Testis (tissue), 2 donors: ENCODE measurements at regions not wholly inside any gene's neighbourhood (a gene's known extent, or its start where the extent isn't known, plus 50 kb on each side); places are given as distances from the start of the nearest gene placed in this dataset.

Source experiments
- CTCF ChIP-seq, 3 experiments: fragments of 450-650 bp in 2 of 3; fragments of 200-600 bp in 1 of 3; sonication (generic) in 1 of 3; IDR thresholded peaks; one replicate each; pipeline ENCODE4 v1.5.1; 2016 to 2019; ENCODE audit warnings: antibody characterized with exemption in 3 of 3, mild to moderate bottlenecking in 2 of 3, moderate library complexity in 1 of 3
- POLR2A ChIP-seq: fragments of 450-650 bp; IDR thresholded peaks from one replicate; pipeline ENCODE4 v1.6.1; 2017; ENCODE audit warnings: antibody characterized with exemption, mild to moderate bottlenecking, moderate library complexity

GRCh38 chr5:3321923-3322322, 273.7 kb upstream of the IRX1 start:
- TF ChIP-seq CTCF (IDR thresholded peaks at IDR 0.05) = no peak
- TF ChIP-seq POLR2A = no peak
